SK-N-SH treated with all-trans-retinoic acid at 6 μM for 48 hours (cell line): ENCODE measurements at regions not wholly inside any gene's neighbourhood (a gene's known extent, or its start where the extent isn't known, plus 50 kb on each side); places are given as distances from the start of the nearest gene placed in this dataset.
"Not testable (repeated sequence)": the region's sequence is repeated elsewhere in the genome, so short reads cannot be mapped to it uniquely, and the experiment has no call there.

ENCODE experiments used
- ATAC-seq: fragments of 200-7000 bp; cut with Tn5 transposase; 3 replicates; pipeline ENCODE4 v1.9.1; 2020; ENCODE audit warnings: mild to moderate bottlenecking, moderate library complexity
- ARNTL ChIP-seq: fragments of 450-650 bp; formaldehyde crosslinking; IDR thresholded peaks from 2 replicates; pipeline ENCODE4 v1.5.0; 2020; ENCODE audit warnings: low read depth, mild to moderate bottlenecking, moderate library complexity, borderline replicate concordance
- BACH2 ChIP-seq: fragments of 250-450 bp; sonication (Bioruptor Pico); IDR thresholded peaks from 2 replicates; pipeline ENCODE4 v1.9.0; 2021; ENCODE audit warnings: mild to moderate bottlenecking, borderline replicate concordance
- CSDC2 ChIP-seq: fragments of 250-450 bp; sonication (Bioruptor Pico); IDR thresholded peaks from 2 replicates; pipeline ENCODE4 v1.5.0; 2020; ENCODE audit warnings: mild to moderate bottlenecking, moderate library complexity
- ESRRG ChIP-seq: fragments of 250-450 bp; sonication (Bioruptor Pico); IDR thresholded peaks from 2 replicates; pipeline ENCODE4 v1.6.1; 2021; ENCODE audit warnings: mild to moderate bottlenecking
- GLIS3 ChIP-seq: fragments of 250-450 bp; sonication (Bioruptor Pico); IDR thresholded peaks from 2 replicates; pipeline ENCODE4 v1.5.0; 2020; ENCODE audit warnings: mild to moderate bottlenecking, moderate library complexity
- ISL1 ChIP-seq: fragments of 250-450 bp; sonication (Bioruptor Pico); IDR thresholded peaks from 2 replicates; pipeline ENCODE4 v2.1.2; 2022; ENCODE audit warnings: mild to moderate bottlenecking, moderate library complexity
- POU6F1 ChIP-seq: fragments of 250-450 bp; sonication (Bioruptor Pico); IDR thresholded peaks from 2 replicates; pipeline ENCODE4 v1.8.0; 2021; ENCODE audit warnings: low read depth, mild to moderate bottlenecking, moderate library complexity, borderline replicate concordance
- PPARA ChIP-seq: fragments of 250-450 bp; sonication (Bioruptor Pico); IDR thresholded peaks from 2 replicates; pipeline ENCODE4 v1.5.0; 2020; ENCODE audit warnings: mild to moderate bottlenecking, borderline replicate concordance
- RARB ChIP-seq: fragments of 250-450 bp; sonication (Bioruptor Pico); IDR thresholded peaks from 2 replicates; pipeline ENCODE4 v1.8.0; 2021; ENCODE audit warnings: mild to moderate bottlenecking, moderate library complexity
- SNAI2 ChIP-seq: fragments of 250-450 bp; sonication (Bioruptor Pico); IDR thresholded peaks from 2 replicates; pipeline ENCODE4 v1.5.0; 2020; ENCODE audit warnings: mild to moderate bottlenecking, moderate library complexity
- TCF4 ChIP-seq: fragments of 250-450 bp; sonication (Bioruptor Pico); IDR thresholded peaks from 2 replicates; pipeline ENCODE4 v1.8.0; 2021; ENCODE audit warnings: mild to moderate bottlenecking, moderate library complexity, borderline replicate concordance
- TOX ChIP-seq: fragments of 250-450 bp; sonication (Bioruptor Pico); IDR thresholded peaks from 2 replicates; pipeline ENCODE4 v1.8.0; 2021; ENCODE audit warnings: mild to moderate bottlenecking, moderate library complexity, borderline replicate concordance
- ZC3H10 ChIP-seq: fragments of 250-450 bp; sonication (Bioruptor Pico); IDR thresholded peaks from 2 replicates; pipeline ENCODE4 v1.5.1; 2021; ENCODE audit warnings: mild to moderate bottlenecking, moderate library complexity
- ZFP3 ChIP-seq: fragments of 250-450 bp; sonication (Bioruptor Pico); IDR thresholded peaks from 2 replicates; pipeline ENCODE4 v1.5.0; 2020; ENCODE audit warnings: mild to moderate bottlenecking, moderate library complexity
- ZFP30 ChIP-seq: fragments of 450-650 bp; formaldehyde crosslinking; IDR thresholded peaks from 2 replicates; pipeline ENCODE4 v1.5.0; 2022; ENCODE audit warnings: mild to moderate bottlenecking, moderate library complexity
- ZNF565 ChIP-seq: fragments of 450-650 bp; formaldehyde crosslinking; conservative IDR thresholded peaks from 2 replicates; pipeline ENCODE4 v1.5.0; 2020; ENCODE audit warnings: low read depth, mild to moderate bottlenecking, moderate library complexity
- ZNF8 ChIP-seq: fragments of 450-650 bp; formaldehyde crosslinking; IDR thresholded peaks from 2 replicates; pipeline ENCODE4 v1.5.0; 2020; ENCODE audit warnings: mild to moderate bottlenecking, moderate library complexity
- TF ChIP-seq, protein P1 (sequence below): fragments of 250-450 bp; sonication (Bioruptor Pico); IDR thresholded peaks from 2 replicates; pipeline ENCODE4 v1.5.0; 2020; ENCODE audit warnings: mild to moderate bottlenecking, moderate library complexity
- TF ChIP-seq, protein P2 (sequence below): fragments of 250-450 bp; sonication (Bioruptor Pico); IDR thresholded peaks from 2 replicates; pipeline ENCODE4 v1.5.1; 2021; ENCODE audit warnings: mild to moderate bottlenecking, moderate library complexity
- TF ChIP-seq, protein P3 (sequence below): fragments of 250-450 bp; sonication (Bioruptor Pico); IDR thresholded peaks from 2 replicates; pipeline ENCODE4 v1.8.0; 2020; ENCODE audit warnings: mild to moderate bottlenecking, moderate library complexity, borderline replicate concordance
- TF ChIP-seq, protein P4 (sequence below): fragments of 250-450 bp; sonication (Bioruptor Pico); IDR thresholded peaks from 2 replicates; pipeline ENCODE4 v1.5.1; 2020; ENCODE audit warnings: low read depth, mild to moderate bottlenecking, moderate library complexity

DNA sequence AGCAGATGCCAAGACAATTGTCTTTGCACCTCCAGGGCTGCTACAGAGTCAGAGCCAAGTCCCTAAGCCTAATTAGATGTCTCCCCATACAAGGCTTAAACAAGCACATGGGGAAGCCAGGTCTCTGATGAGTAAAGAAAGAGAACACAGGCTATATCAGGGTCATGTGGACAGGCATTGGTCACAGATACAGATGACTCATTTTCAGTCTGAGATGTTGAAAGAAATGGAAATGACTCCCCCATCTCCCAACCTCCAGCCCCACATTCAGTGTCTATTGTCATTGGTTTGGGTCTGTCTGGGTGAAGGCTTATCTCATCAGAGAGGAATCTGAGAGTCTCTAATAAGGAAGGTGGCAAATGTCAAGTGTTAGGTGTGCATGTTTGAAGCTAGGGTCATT lies 290.1 kb upstream of the KIAA1217 start:
- no peak for ATAC-seq
- TF ChIP-seq ZFP3 (CRISPR knock-in tag) (no peak), CSDC2 (CRISPR knock-in tag) (no peak), TCF4 (CRISPR knock-in tag) (no peak), GLIS3 (CRISPR knock-in tag) (no peak), TOX (CRISPR knock-in tag) (no peak), ZC3H10 (no peak), ISL1 (CRISPR knock-in tag) (no peak), ZNF8 (CRISPR knock-in tag) (no peak), ZFP30 (CRISPR knock-in tag) (no peak), ARNTL (CRISPR knock-in tag) (no peak), PPARA (no peak), RARB (no peak)
- TF ChIP-seq, protein P1, sequence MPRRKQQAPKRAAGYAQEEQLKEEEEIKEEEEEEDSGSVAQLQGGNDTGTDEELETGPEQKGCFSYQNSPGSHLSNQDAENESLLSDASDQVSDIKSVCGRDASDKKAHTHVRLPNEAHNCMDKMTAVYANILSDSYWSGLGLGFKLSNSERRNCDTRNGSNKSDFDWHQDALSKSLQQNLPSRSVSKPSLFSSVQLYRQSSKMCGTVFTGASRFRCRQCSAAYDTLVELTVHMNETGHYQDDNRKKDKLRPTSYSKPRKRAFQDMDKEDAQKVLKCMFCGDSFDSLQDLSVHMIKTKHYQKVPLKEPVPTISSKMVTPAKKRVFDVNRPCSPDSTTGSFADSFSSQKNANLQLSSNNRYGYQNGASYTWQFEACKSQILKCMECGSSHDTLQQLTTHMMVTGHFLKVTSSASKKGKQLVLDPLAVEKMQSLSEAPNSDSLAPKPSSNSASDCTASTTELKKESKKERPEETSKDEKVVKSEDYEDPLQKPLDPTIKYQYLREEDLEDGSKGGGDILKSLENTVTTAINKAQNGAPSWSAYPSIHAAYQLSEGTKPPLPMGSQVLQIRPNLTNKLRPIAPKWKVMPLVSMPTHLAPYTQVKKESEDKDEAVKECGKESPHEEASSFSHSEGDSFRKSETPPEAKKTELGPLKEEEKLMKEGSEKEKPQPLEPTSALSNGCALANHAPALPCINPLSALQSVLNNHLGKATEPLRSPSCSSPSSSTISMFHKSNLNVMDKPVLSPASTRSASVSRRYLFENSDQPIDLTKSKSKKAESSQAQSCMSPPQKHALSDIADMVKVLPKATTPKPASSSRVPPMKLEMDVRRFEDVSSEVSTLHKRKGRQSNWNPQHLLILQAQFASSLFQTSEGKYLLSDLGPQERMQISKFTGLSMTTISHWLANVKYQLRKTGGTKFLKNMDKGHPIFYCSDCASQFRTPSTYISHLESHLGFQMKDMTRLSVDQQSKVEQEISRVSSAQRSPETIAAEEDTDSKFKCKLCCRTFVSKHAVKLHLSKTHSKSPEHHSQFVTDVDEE (CRISPR knock-in tag), result no peak
- TF ChIP-seq, protein P2, sequence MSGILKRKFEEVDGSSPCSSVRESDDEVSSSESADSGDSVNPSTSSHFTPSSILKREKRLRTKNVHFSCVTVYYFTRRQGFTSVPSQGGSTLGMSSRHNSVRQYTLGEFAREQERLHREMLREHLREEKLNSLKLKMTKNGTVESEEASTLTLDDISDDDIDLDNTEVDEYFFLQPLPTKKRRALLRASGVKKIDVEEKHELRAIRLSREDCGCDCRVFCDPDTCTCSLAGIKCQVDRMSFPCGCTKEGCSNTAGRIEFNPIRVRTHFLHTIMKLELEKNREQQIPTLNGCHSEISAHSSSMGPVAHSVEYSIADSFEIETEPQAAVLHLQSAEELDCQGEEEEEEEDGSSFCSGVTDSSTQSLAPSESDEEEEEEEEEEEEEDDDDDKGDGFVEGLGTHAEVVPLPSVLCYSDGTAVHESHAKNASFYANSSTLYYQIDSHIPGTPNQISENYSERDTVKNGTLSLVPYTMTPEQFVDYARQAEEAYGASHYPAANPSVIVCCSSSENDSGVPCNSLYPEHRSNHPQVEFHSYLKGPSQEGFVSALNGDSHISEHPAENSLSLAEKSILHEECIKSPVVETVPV, result no peak
- TF ChIP-seq, protein P3, sequence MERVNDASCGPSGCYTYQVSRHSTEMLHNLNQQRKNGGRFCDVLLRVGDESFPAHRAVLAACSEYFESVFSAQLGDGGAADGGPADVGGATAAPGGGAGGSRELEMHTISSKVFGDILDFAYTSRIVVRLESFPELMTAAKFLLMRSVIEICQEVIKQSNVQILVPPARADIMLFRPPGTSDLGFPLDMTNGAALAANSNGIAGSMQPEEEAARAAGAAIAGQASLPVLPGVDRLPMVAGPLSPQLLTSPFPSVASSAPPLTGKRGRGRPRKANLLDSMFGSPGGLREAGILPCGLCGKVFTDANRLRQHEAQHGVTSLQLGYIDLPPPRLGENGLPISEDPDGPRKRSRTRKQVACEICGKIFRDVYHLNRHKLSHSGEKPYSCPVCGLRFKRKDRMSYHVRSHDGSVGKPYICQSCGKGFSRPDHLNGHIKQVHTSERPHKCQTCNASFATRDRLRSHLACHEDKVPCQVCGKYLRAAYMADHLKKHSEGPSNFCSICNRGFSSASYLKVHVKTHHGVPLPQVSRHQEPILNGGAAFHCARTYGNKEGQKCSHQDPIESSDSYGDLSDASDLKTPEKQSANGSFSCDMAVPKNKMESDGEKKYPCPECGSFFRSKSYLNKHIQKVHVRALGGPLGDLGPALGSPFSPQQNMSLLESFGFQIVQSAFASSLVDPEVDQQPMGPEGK, result no peak

DNA sequence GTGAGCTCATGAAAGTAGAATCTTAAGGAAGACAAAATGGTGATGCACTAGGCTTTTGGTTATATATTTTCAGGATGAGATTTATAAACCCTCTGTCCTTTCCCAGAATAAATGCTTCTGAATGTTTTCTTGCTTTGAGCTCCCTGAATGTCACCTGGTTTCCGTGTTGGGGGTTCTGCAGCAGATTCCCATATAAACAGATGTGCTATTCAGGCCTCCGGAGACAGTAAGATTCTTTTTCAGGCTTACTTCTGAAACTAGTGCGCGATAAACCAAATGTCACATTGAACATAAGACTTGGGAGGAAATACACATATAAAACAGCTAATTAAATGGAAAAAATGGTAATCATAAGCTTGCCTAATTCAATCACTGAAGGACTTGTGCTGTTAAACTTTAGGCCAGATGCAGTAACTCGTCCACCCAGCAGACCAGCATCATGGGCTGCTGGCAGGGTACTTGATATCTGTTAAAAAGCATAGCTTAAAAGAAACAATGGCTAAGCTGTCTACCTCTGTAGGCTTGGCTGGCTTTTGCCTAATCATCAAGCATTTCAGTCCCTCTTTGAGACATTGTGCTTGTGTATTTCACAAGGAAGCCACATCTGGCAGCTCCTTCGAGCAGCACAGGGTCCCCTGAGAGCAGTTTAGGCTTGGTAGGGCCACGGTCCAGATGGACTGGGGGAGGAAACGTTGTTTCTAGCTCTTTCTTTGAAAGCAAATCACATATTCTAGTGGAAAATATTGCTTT lies 281.2 kb upstream of the KIAA1217 start:
- TF ChIP-seq, protein P1 (CRISPR knock-in tag), result no peak
- TF ChIP-seq SNAI2 (no peak), ZFP3 (CRISPR knock-in tag) (no peak), ZC3H10 (no peak), ISL1 (CRISPR knock-in tag) (no peak)
- TF ChIP-seq, protein P4, sequence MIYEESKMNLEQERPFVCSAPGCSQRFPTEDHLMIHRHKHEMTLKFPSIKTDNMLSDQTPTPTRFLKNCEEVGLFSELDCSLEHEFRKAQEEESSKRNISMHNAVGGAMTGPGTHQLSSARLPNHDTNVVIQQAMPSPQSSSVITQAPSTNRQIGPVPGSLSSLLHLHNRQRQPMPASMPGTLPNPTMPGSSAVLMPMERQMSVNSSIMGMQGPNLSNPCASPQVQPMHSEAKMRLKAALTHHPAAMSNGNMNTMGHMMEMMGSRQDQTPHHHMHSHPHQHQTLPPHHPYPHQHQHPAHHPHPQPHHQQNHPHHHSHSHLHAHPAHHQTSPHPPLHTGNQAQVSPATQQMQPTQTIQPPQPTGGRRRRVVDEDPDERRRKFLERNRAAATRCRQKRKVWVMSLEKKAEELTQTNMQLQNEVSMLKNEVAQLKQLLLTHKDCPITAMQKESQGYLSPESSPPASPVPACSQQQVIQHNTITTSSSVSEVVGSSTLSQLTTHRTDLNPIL (CRISPR knock-in tag), result no peak
- ATAC-seq, result no peak

DNA sequence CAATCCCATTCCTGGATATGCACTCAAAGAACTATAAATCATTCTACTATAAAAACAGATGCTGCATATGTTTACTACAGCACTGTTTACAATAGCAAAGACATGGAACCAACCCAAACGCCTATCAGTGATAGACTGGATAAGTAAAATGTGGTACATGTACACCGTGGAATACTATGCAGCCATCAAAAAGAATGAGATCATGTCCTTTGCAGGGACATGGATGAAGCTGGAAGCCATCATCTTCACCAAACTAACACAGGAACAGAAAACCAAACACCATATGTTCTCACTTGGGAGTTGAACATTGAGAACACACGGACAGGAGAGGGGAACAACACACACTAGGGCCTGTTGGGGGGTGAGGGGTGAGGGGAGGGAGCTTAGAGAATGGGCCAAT lies 274.9 kb upstream of the KIAA1217 start:
- ATAC-seq, result not testable (repeated sequence)

DNA sequence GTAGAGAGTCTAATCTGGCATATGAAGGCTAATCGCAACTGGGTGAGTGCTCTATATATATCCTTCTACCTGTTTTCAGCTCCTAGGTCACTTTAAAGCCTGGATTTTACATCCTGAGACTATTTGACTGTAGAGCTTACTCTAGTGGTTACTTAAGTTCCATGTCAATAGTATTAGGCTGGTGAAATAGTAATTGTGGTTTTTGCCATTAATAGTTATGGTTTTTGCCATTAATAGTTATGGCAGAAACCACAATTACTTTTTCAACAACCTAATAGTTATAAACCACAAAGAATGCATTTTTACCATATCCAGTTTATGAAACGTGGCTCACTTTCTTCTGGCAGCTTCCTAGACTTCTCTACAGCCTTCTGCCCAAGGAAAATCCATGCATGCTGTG lies 263.1 kb upstream of the KIAA1217 start:
- no peak for ATAC-seq
- no peak for TF ChIP-seq BACH2 (CRISPR knock-in tag)
- TF ChIP-seq ZFP3 (CRISPR knock-in tag), result no peak
- no peak for TF ChIP-seq ESRRG
- no peak for TF ChIP-seq TOX (CRISPR knock-in tag)
- TF ChIP-seq POU6F1, result no peak
- TF ChIP-seq TCF4 (CRISPR knock-in tag), result no peak
- no peak for TF ChIP-seq SNAI2
- TF ChIP-seq, protein P3, result no peak
- no peak for TF ChIP-seq CSDC2 (CRISPR knock-in tag)
- TF ChIP-seq ARNTL (CRISPR knock-in tag), result no peak
- TF ChIP-seq PPARA, result no peak
- TF ChIP-seq RARB, result no peak
- no peak for TF ChIP-seq ZNF8 (CRISPR knock-in tag)
- no peak for TF ChIP-seq ZNF565 (CRISPR knock-in tag)
